AG10803 (cell line): ENCODE measurements at regions not wholly inside any gene's neighbourhood (a gene's known extent, or its start where the extent isn't known, plus 50 kb on each side); places are given as distances from the start of the nearest gene placed in this dataset.

ENCODE experiments used
- DNase-seq: peaks from one replicate; pipeline ENCODE4 v3.0.0; 2010; ENCODE audit warnings: low read depth
- H3K4me3 ChIP-seq: 2 replicates; pipeline ENCODE4 v1.5.1; 2011; ENCODE audit warnings: mild to moderate bottlenecking, low read length, control low read depth
- CTCF ChIP-seq: conservative IDR thresholded peaks from 2 replicates; pipeline ENCODE4 v1.5.1; 2011; ENCODE audit warnings: mild to moderate bottlenecking, low read length, control low read depth, inconsistent platforms

DNA sequence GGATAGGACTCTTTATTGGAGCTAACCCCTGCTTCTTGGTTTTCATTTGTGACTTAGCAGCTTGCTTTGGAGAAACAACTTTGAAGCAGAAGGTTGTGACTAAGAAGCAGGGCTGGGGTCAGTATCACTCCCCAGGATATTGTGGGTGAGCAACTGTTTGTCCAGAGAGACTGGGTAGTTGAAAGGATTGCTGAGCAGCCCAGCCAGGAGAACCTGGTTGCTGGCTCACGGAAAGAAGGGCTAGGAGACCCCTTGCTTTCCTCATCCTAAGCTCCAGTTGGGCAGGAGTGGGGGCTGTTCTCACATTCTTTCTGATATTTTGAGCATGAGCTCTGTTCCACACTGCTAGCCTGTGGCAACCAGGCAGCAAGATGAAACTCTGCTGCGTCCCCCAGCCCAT lies 151.2 kb downstream of the CBLN1 start:
- DNase-seq = no peak
- no peak overlapping the region for H3K4me3 ChIP-seq
- TF ChIP-seq CTCF = no peak

DNA sequence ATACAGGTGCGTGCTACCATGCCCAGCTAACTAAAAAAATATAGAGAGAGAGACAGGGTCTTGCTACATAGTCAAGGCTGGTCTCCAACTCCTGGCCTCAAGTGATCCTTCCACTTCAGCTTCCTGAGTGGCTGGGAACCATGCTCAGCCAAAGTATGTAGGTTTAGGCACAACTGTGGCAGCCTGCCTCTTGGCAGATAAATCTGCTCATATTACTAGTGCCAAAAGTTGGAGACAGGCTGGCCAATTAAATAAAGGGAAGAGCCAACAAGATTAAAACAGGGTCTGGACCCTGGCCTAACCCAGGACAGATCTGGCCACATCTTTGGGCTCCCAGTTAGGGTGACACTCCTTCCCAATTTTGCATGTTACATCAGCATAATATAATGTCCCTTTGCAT lies 151.7 kb downstream of the CBLN1 start:
- no peak for DNase-seq
- TF ChIP-seq CTCF = no peak
- no peak overlapping the region for H3K4me3 ChIP-seq

GRCh38 chr16:49128740-49129139 lies 152.9 kb downstream of the CBLN1 start:
- TF ChIP-seq CTCF = no peak
- no peak overlapping the region for H3K4me3 ChIP-seq
- DNase-seq = no peak

GRCh38 chr16:49127103-49127502 lies 154.5 kb downstream of the CBLN1 start:
- no peak for TF ChIP-seq CTCF
- no peak for DNase-seq
- H3K4me3 ChIP-seq = no peak overlapping the region

- no peak overlapping the region for H3K4me3 ChIP-seq
- DNase-seq = no peak
- no peak for TF ChIP-seq CTCF
Measured at GRCh38 chr16:49121636-49122035, 160.0 kb downstream of the CBLN1 start.

DNA sequence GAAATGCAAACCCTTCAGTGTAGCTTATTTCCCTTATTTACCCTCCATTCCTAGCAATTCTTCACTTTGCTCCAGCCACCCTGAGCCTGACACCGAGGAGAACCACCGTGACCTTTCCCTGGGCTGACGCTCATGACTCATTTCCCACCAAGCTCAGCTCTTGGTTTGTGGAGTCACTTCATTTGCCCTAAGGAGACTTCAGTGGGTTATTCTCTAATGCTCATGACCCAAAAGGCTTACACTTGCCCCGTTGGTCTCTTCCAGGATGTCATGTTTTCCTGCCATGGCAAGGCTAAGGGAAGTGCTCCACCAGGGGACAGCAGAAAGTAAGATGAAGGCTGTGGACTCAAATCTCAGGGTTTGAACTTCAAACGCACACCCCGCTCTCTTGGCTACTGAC lies 161.0 kb downstream of the CBLN1 start:
- no peak for DNase-seq
- TF ChIP-seq CTCF = no peak
- no peak overlapping the region for H3K4me3 ChIP-seq

DNA sequence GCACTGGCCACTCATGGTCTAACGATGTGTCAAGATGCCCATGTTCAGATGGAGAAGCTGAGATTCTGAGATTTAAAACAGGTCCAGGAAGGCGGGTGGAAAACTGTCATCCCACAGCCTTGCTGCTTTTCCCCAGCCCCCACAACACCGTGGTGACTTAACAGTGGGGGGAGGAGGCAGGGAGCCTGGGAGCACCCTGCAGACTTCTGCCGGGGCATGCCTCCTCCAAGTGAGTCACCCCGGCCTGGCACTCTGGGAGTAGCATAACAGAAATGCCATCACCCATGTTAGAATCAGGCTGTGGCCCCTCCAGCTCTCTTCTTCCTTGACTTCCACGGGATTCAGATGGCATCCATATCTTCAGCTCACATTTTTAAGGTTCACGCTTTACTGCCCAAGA lies 164.8 kb downstream of the CBLN1 start:
- no peak for TF ChIP-seq CTCF
- no peak for DNase-seq
- H3K4me3 ChIP-seq = no peak overlapping the region
